GM12875 (cell line): ENCODE measurements at regions not wholly inside any gene's neighbourhood (a gene's known extent, or its start where the extent isn't known, plus 50 kb on each side); places are given as distances from the start of the nearest gene placed in this dataset.

Experiments used
- H3K4me3 ChIP-seq: one replicate; pipeline ENCODE4 v1.5.1; 2011; ENCODE audit warnings: low read depth, low read length, control low read depth
- CTCF ChIP-seq: IDR thresholded peaks from 2 replicates; pipeline ENCODE4 v1.5.1; 2011; ENCODE audit warnings: low read depth, mild to moderate bottlenecking, control low read depth, inconsistent platforms, low read length, moderate library complexity, borderline replicate concordance; ENCODE audit not compliant: insufficient read depth

- H3K4me3 ChIP-seq, result no peak overlapping the region
- no peak for TF ChIP-seq CTCF
These were observed 183.7 kb downstream of the RGS3 start for GRCh38 chr9:113646946-113647914.

- TF ChIP-seq CTCF, result no peak
- no peak overlapping the region for H3K4me3 ChIP-seq
These were observed 184.5 kb downstream of the RGS3 start for GRCh38 chr9:113648048-113648447.

- no peak overlapping the region for H3K4me3 ChIP-seq
- no peak for TF ChIP-seq CTCF
These were observed 185.1 kb downstream of the RGS3 start for GRCh38 chr9:113648586-113648985.

GRCh38 chr9:113649054-113649453 is 185.5 kb downstream of the RGS3 start:
- no peak for TF ChIP-seq CTCF
- no peak overlapping the region for H3K4me3 ChIP-seq

GRCh38 chr9:113649855-113650206 is 186.3 kb downstream of the RGS3 start:
- H3K4me3 ChIP-seq, result no peak overlapping the region
- TF ChIP-seq CTCF, result no peak

- H3K4me3 ChIP-seq, result no peak overlapping the region
- no peak for TF ChIP-seq CTCF
These were observed 186.9 kb downstream of the RGS3 start for GRCh38 chr9:113650207-113651131.
